HL-60 (cell line): ENCODE measurements at regions not wholly inside any gene's neighbourhood (a gene's known extent, or its start where the extent isn't known, plus 50 kb on each side); places are given as distances from the start of the nearest gene placed in this dataset.

ENCODE experiments used
- CTCF ChIP-seq: IDR thresholded peaks from one replicate; pipeline ENCODE4 v1.5.1; 2011; ENCODE audit warnings: low read length, control low read depth, inconsistent platforms; ENCODE audit not compliant: insufficient read depth
- GABPA ChIP-seq: IDR thresholded peaks from 2 replicates; pipeline ENCODE4 v1.6.1; 2012; ENCODE audit warnings: low read depth
- POLR2AphosphoS5 ChIP-seq: IDR thresholded peaks from 2 replicates; pipeline ENCODE4 v1.6.1; 2012; ENCODE audit warnings: low read depth
- REST ChIP-seq: IDR thresholded peaks from 2 replicates; pipeline ENCODE4 v1.6.1; 2012; ENCODE audit warnings: low read depth; ENCODE audit not compliant: insufficient replicate concordance

GRCh38 chr16:25372716-25373115 is 115.1 kb upstream of the ZKSCAN2 start:
- TF ChIP-seq CTCF (no peak), REST (no peak), POLR2AphosphoS5 (no peak), GABPA (no peak)
